MCF 10A (cell line): ENCODE measurements at regions not wholly inside any gene's neighbourhood (a gene's known extent, or its start where the extent isn't known, plus 50 kb on each side); places are given as distances from the start of the nearest gene placed in this dataset.

Experiments
- BruUV-seq: library from RNA; stranded (reverse); fragments of 400-500 nt; replicated peaks from 2 replicates; lab custom pipeline; 2021; lab: Mats Ljungman, UMichigan
- CTCF ChIA-PET: fragments of 300-600 bp; sonication (Branson Sonifier 250); formaldehyde crosslinking; extraction: SDS; loops from one replicate; lab custom pipeline; 2021; ENCODE audit warnings: antibody characterized with exemption, inconsistent platforms; lab: Yijun Ruan, JAX
- POLR2A ChIA-PET: fragments of 300-600, 350-650 bp; sonication (Branson Sonifier 250); formaldehyde crosslinking; extraction: SDS; loops from one replicate; lab custom pipeline; 2020; ENCODE audit warnings: antibody characterized with exemption, inconsistent platforms; lab: Yijun Ruan, JAX
- DNase-seq: peaks from one replicate; pipeline ENCODE4 v3.0.0-alpha.2; 2018; ENCODE audit not compliant: unreplicated experiment
- H3K27ac Mint-ChIP-seq: one replicate; pipeline ENCODE4 v1.8.0; 2022; ENCODE audit warnings: mild to moderate bottlenecking, low read depth, mixed read lengths; ENCODE audit not compliant: unreplicated experiment
- H3K27me3 Mint-ChIP-seq: one replicate; pipeline ENCODE4 v1.8.0; 2022; ENCODE audit warnings: mixed read lengths; ENCODE audit not compliant: insufficient read depth, unreplicated experiment
- H3K36me3 Mint-ChIP-seq: one replicate; pipeline ENCODE4 v1.8.0; 2022; ENCODE audit warnings: mild to moderate bottlenecking, moderate library complexity, mixed read lengths; ENCODE audit not compliant: insufficient read depth, unreplicated experiment
- H3K4me1 Mint-ChIP-seq: one replicate; pipeline ENCODE4 v1.8.0; 2022; ENCODE audit warnings: mixed read lengths; ENCODE audit not compliant: insufficient read depth, unreplicated experiment
- H3K4me3 Mint-ChIP-seq: one replicate; pipeline ENCODE4 v1.8.0; 2022; ENCODE audit warnings: mild to moderate bottlenecking, moderate library complexity, mixed read lengths; ENCODE audit not compliant: unreplicated experiment
- H3K9me3 Mint-ChIP-seq: one replicate; pipeline ENCODE4 v1.8.0; 2022; ENCODE audit warnings: mixed read lengths; ENCODE audit not compliant: unreplicated experiment
- intact Hi-C: fragments of 100-400 bp; cut with micrococcal nuclease; formaldehyde crosslinking; loops from 2 replicates; pipeline ENCODE4 v1.14.1; 2022
- TF ChIP-seq, protein P1 (sequence below): fragments of 200-600 bp; IDR thresholded peaks from one replicate; pipeline ENCODE4 v1.8.0; 2022; ENCODE audit warnings: antibody characterized with exemption, mild to moderate bottlenecking; ENCODE audit not compliant: unreplicated experiment

DNA sequence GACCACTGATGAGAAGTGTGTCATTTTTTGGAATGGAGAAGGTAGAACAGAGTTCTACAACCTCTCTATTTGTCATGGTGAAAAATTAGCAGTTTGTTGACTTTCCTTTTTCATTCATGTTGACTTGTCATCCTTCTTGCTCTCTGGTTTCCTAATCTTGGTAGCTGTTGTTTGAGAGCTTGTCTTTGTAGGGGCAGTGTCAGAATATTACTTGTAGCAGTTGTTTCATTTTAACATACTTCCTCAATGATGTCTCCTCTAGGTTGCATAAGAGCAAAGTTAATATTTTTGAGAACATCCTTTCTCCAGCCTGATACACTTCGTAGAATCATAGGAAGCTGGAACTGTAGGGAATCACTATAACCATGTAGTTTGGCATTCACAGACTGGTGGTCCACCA is 368.2 kb upstream of the FANCL start:
- TF ChIP-seq, protein P1, sequence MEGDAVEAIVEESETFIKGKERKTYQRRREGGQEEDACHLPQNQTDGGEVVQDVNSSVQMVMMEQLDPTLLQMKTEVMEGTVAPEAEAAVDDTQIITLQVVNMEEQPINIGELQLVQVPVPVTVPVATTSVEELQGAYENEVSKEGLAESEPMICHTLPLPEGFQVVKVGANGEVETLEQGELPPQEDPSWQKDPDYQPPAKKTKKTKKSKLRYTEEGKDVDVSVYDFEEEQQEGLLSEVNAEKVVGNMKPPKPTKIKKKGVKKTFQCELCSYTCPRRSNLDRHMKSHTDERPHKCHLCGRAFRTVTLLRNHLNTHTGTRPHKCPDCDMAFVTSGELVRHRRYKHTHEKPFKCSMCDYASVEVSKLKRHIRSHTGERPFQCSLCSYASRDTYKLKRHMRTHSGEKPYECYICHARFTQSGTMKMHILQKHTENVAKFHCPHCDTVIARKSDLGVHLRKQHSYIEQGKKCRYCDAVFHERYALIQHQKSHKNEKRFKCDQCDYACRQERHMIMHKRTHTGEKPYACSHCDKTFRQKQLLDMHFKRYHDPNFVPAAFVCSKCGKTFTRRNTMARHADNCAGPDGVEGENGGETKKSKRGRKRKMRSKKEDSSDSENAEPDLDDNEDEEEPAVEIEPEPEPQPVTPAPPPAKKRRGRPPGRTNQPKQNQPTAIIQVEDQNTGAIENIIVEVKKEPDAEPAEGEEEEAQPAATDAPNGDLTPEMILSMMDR = no peak
- POLR2A ChIA-PET = interaction anchor here (0.8 kb wide), 1 partner anchor 139 kb away, joined by 3 read pairs; no protein-coding TSS in a partner anchor

DNA sequence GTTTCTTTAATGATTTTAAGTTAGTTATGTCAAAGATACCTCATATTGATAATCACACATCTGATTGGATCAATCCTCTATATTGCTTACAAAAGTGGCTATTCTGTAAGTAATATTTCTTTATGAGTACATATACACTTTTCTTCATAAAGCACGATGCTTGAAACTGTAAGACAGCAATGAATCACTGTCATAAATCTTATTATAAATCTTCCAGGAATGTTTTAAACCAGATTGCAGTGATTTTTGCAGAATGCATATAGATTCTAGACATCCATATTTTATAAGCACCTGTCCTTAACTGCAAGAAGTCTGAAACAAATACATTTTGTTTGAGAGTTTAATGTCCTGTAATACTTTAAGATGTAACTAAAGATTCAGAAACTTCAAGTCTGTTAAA is 367.0 kb upstream of the FANCL start:
- no TSS peak for BruUV-seq
- Mint-ChIP-seq H3K4me3 (no peak overlapping the region), H3K36me3 (no peaks in the 10 kb centered on the region), H3K27me3 (no peaks in the 10 kb centered on the region), H3K27ac (no peak overlapping the region), H3K4me1 (peaks cover 38% of the 10 kb centered on the region), H3K9me3 (no peaks in the 10 kb centered on the region)
- no peak for DNase-seq
- CTCF ChIA-PET = interaction anchor here (0.7 kb wide), 1 partner anchor 1341 kb away, joined by 4 read pairs; no protein-coding TSS in a partner anchor
- intact Hi-C loops = no loop called here
- TF ChIP-seq, protein P1 = no peak
- POLR2A ChIA-PET = no interaction called here

More for the DNA sequence above, 368.2 kb upstream of the FANCL start:
- H3K27me3 Mint-ChIP-seq = no peaks in the 10 kb centered on the region
- intact Hi-C loops = no loop called here
- H3K36me3 Mint-ChIP-seq = no peaks in the 10 kb centered on the region
- H3K4me1 Mint-ChIP-seq = peaks cover 31% of the 10 kb centered on the region
- BruUV-seq = no TSS peak
- no peak overlapping the region for H3K27ac Mint-ChIP-seq
- DNase-seq = no peak
- H3K4me3 Mint-ChIP-seq = no peak overlapping the region
- CTCF ChIA-PET = interaction anchor here (0.6 to 1.0 kb wide), 2 partner anchors 38 to 1941 kb away, joined by 3 to 4 read pairs; no protein-coding TSS in a partner anchor
- H3K9me3 Mint-ChIP-seq = no peaks in the 10 kb centered on the region

DNA sequence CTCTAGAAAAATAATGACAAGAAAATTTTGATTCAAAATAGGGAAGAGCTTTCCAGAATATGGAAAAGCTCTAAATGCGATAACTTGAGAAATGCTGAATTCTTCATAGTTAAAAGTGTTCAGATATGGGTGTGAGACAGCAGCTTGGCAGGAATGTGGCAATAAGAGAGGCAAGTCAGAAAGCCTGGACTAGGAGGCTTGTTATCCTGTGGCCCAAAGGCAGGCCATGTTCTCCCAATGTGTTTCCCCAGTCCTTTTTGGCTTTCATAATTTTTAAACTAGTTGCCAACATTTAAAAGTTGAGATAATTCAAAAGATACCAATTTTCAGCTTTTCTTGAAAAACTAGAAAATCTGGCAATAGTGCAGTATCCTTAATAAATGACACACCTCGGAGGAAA is 366.3 kb upstream of the FANCL start:
- no peak for DNase-seq
- intact Hi-C loops = no loop called here
- ChIA-PET CTCF (interaction anchor here (0.8 to 1.4 kb wide), 3 partner anchors 13 to 44 kb away, joined by 3 to 4 read pairs (median 3); no protein-coding TSS in a partner anchor), POLR2A (interaction anchor here (0.6 kb wide), 1 partner anchor 511 kb away, joined by 3 read pairs; no protein-coding TSS in a partner anchor)
- Mint-ChIP-seq H3K27ac (no peak overlapping the region), H3K9me3 (no peaks in the 10 kb centered on the region), H3K27me3 (no peaks in the 10 kb centered on the region), H3K4me3 (no peak overlapping the region), H3K36me3 (no peaks in the 10 kb centered on the region), H3K4me1 (peaks cover 38% of the 10 kb centered on the region)
- TF ChIP-seq, protein P1 = no peak
- BruUV-seq = TSS peak; percentile 92

DNA sequence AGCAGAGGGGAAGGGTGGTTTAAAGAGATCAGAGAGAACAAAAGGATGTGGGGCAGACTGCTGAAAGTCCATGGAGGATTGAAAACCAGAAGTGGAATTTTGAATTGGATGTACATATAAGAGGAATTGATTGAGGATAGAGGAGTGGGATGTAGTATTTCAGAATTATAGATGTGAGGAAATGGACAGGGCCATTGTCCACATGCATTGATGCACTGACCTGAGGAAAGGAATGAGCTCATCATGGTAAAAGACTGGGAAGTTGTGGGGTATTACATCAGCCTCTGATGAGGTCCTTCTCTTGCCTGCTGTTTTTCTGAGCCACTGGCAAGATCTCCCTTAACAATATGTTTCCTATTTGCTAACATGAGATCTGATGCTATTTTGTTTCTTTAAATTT is 365.7 kb upstream of the FANCL start:
- POLR2A ChIA-PET = interaction anchor here (0.7 to 1.1 kb wide), 2 partner anchors 11 to 13 kb away, joined by 3 read pairs; no protein-coding TSS in a partner anchor
- no peak overlapping the region for H3K4me3 Mint-ChIP-seq
- CTCF ChIA-PET = interaction anchor here (0.8 to 1.4 kb wide), 3 partner anchors 12 to 43 kb away, joined by 3 to 4 read pairs (median 3); no protein-coding TSS in a partner anchor
- no peak overlapping the region for H3K27ac Mint-ChIP-seq
- H3K4me1 Mint-ChIP-seq = peaks cover 38% of the 10 kb centered on the region
- no peaks in the 10 kb centered on the region for H3K36me3 Mint-ChIP-seq
- no peaks in the 10 kb centered on the region for H3K27me3 Mint-ChIP-seq
- H3K9me3 Mint-ChIP-seq = no peaks in the 10 kb centered on the region
- intact Hi-C loops = no loop called here
- BruUV-seq = no TSS peak
- TF ChIP-seq, protein P1 = no peak
- DNase-seq = no peak
